ENCODE measurements at regions not wholly inside any gene's neighbourhood (a gene's known extent, or its start where the extent isn't known, plus 50 kb on each side); places are given as distances from the start of the nearest gene placed in this dataset.

DNA sequence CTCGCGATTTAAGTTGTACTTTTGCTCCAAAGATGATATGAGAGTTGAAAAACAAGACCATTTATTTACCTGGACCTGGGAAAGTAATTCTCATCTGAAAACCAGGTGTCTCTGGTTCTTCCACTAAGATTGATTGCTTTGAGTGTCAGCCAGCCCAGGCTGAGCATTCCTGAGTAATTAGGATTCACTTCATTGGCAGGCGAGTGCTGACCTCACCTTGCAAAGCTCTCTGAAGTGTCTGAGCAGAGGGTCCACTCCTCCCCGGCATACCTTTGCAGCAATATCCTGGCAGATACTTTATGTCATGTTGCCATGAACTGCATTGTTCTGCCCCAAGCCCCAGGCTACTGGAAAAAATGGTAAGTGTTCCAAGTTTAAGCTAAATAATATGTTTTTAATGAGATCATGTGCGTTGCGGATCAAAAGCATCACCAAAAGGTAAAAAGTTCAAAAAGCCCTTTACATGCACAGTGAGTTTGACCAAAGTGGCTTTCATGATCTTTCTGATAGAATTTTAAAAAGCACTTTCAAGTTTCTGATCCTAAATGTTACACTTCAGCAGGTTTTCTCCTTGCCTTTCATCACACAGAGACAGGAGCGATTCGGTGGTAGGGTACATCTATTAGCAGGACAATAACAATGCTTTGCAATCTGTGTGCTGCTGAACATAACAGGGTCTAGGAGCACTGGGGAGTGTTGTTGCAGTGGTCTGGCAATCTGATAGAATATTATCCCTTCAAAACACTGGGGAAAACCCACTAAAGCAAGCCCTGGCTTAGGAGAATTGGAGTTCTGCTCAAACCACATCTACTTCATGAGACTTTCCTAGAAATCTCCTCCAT, 127.8 kb upstream of the EEF1E1 start:
- DNase-seq: no peak
- no peak overlapping the region for H3K27ac ChIP-seq
- no peak for TF ChIP-seq CTCF (IDR thresholded peaks at IDR 0.05)
- peaks cover 0 to 20% of the 10 kb centered on the region in 2 donors for H3K27me3 ChIP-seq
- no peaks in the 10 kb centered on the region for H3K4me1 ChIP-seq
- no peaks in the 10 kb centered on the region for H3K9me3 ChIP-seq
- intact Hi-C loops (cut with DNase I; ENCODE audit: low total_unique reads): no loop called here
- H3K4me3 ChIP-seq: no peak overlapping the region
- H3K36me3 ChIP-seq: no peaks in the 10 kb centered on the region

GRCh38 chr6:8225113-8225512, 122.8 kb upstream of the EEF1E1 start:
- Histone ChIP-seq H3K27ac (no peak overlapping the region), H3K4me3 (no peak overlapping the region), H3K36me3 (no peaks in the 10 kb centered on the region), H3K9me3 (no peaks in the 10 kb centered on the region), H3K4me1 (no peaks in the 10 kb centered on the region), H3K27me3 (peaks cover 0 to 2% of the 10 kb centered on the region in 2 donors)
- TF ChIP-seq CTCF (IDR thresholded peaks at IDR 0.05): no peak
- intact Hi-C loops (cut with DNase I; ENCODE audit: low total_unique reads): no loop called here
- no peak for DNase-seq

- TF ChIP-seq CTCF (IDR thresholded peaks at IDR 0.05): no peak
- intact Hi-C loops (cut with DNase I; ENCODE audit: low total_unique reads): no loop called here
- Histone ChIP-seq H3K9me3 (no peaks in the 10 kb centered on the region), H3K4me1 (peaks cover 0 to 6% (median 0%) of the 10 kb centered on the region in 4 donors), H3K27ac (no peak overlapping the region), H3K4me3 (no peak overlapping the region), H3K27me3 (no peaks in the 10 kb centered on the region), H3K36me3 (no peaks in the 10 kb centered on the region)
- DNase-seq: no peak
Observed at GRCh38 chr6:8223678-8224077, 121.3 kb upstream of the EEF1E1 start.

DNA sequence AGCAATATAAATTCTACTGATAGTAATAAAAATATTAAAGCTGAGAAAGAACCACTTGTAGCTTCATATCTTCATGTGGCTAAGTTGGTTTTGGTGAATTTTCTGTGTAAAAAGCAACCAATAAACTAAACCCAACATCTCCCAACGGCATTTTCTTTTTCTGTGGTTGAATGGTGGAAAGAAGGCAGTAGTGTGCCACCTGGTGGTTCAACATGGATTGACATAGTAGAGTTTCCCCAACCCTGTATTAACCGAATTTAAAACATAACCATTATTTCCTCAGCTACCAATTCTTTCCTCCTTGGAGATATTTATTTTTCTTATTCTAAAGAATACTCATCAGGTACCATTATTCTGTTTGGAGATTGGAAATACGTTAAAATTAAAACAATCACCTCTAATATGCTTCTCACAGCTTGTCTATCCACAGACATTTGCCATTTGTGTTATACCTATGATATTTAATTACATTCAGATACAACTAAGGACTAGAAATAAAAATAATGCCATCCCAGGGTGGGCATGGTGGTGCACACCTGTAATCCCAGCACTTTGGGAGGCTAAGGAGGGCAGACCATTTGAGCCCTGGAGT, 117.1 kb upstream of the EEF1E1 start:
- Histone ChIP-seq H3K9me3 (no peaks in the 10 kb centered on the region), H3K27ac (no peak overlapping the region), H3K4me1 (peaks cover 0 to 10% (median 0%) of the 10 kb centered on the region in 4 donors), H3K27me3 (no peaks in the 10 kb centered on the region), H3K4me3 (no peak overlapping the region), H3K36me3 (no peaks in the 10 kb centered on the region)
- DNase-seq: peak in 1 of 2 donors; percentile 31
- peak; percentile 67 to 82 for TF ChIP-seq CTCF (IDR thresholded peaks at IDR 0.05)
- intact Hi-C loops (cut with DNase I; ENCODE audit: low total_unique reads): loop anchor here (2.0 kb wide), 1 partner anchor 85 kb away; no protein-coding TSS in a partner anchor

DNA sequence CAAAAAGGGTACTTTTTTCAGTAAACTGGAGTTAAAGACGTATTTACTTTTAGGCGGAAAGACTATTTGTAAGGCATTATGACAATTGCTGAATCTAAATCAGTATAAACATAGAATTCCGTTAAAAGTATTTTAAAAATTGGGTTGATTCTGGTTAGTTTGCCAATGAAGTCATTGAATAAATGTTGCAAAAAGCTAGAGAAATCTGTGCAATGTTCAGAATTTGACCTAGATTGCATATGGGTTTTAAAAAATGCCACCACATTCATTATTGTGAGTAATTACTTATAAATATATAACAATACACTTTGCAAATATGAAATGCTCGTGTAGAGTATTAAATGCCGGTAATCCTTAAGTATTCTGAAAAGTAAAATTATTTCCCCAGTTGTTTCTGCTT, 116.5 kb upstream of the EEF1E1 start:
- peaks cover 0 to 10% (median 0%) of the 10 kb centered on the region in 4 donors for H3K4me1 ChIP-seq
- no peak for DNase-seq
- H3K27ac ChIP-seq: no peak overlapping the region
- H3K36me3 ChIP-seq: no peaks in the 10 kb centered on the region
- no peaks in the 10 kb centered on the region for H3K9me3 ChIP-seq
- TF ChIP-seq CTCF (IDR thresholded peaks at IDR 0.05): no peak
- intact Hi-C loops (cut with DNase I; ENCODE audit: low total_unique reads): loop anchor here (2.0 kb wide), 1 partner anchor 84 kb away; no protein-coding TSS in a partner anchor
- no peak overlapping the region for H3K4me3 ChIP-seq
- no peaks in the 10 kb centered on the region for H3K27me3 ChIP-seq
